ENCODE measurements at regions not wholly inside any gene's neighbourhood (a gene's known extent, or its start where the extent isn't known, plus 50 kb on each side); places are given as distances from the start of the nearest gene placed in this dataset.

DNA sequence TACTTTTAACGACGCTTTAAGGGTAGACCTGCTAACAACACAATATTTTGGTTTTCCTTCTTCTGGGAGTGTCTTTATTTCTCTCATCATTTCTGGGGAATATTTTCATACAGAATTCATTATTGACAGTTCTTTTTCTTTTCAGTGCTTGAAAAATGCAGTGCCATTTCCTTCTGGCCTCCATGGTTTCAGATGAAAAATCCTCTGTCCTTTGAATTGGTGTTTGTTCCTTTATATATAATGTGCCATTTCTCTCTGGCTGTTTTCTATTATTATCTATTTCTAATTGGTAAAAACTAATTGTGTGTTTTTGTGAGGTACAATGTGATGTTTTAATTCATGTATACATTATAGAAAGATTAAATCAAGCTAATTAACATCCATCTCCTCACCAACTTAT lies 194.3 kb upstream of the S1PR3 start:
- ChIA-PET RAD21 (ENCODE audit: unreplicated experiment) (no interaction called here), CTCF (no interaction called here), POLR2A (no interaction called here), SMC1A (ENCODE audit: uncharacterized antibody, unreplicated experiment) (no interaction called here)
- no peaks in the 10 kb centered on the region for H3K79me2 ChIP-seq (ENCODE audit: control insufficient read depth, insufficient read depth, low read length)
- no peaks in the 10 kb centered on the region for H3K9me3 ChIP-seq (replicated peaks; ENCODE audit: control insufficient read depth, insufficient read depth, low read length)
- BruUV-seq (replicated peaks), result no TSS peak
- no peak overlapping the region for H3K27ac ChIP-seq (ENCODE audit: control insufficient read depth, insufficient read depth)
- H3K4me3 ChIP-seq, result no peak overlapping the region
- no peak overlapping the region for H3K4me2 ChIP-seq (ENCODE audit: control insufficient read depth, insufficient read depth)
- WGBS (ENCODE audit: insufficient coverage, insufficient replicate concordance, low lambda C conversion rate, missing lambda C conversion rate), result 75% methylated on average over 2 of the region's 2 CpGs
- in situ Hi-C loops (cut with MboI), result no loop called here
- TF ChIP-seq CHD1 (IDR thresholded peaks at IDR 0.05; ENCODE audit: low read depth, low read length), result no peak
- no peak for TF ChIP-seq BCL11A (IDR thresholded peaks at IDR 0.05; ENCODE audit: low read depth, low read length)
- TF ChIP-seq, protein P1, sequence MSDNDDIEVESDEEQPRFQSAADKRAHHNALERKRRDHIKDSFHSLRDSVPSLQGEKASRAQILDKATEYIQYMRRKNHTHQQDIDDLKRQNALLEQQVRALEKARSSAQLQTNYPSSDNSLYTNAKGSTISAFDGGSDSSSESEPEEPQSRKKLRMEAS (IDR thresholded peaks at IDR 0.05; ENCODE audit: low read depth, low read length), result no peak
- no peak for TF ChIP-seq CREM (IDR thresholded peaks at IDR 0.05; ENCODE audit: low read depth)
- no peak for TF ChIP-seq EP300 (IDR thresholded peaks at IDR 0.05; ENCODE audit: borderline replicate concordance in 1 of 2, control insufficient read depth in 1 of 2, low read depth in 2 of 2, low read length in 2 of 2)
- no peak for FAIRE-seq
- no peak overlapping the region for H2AFZ ChIP-seq (ENCODE audit: control insufficient read depth, low read depth, low read length)
- DNase-seq (ENCODE audit: low read depth, low spot score), result no peak
- H3K9ac ChIP-seq (ENCODE audit: control insufficient read depth, insufficient read depth, low read length), result no peak overlapping the region
- H4K20me1 ChIP-seq (ENCODE audit: control insufficient read depth, insufficient read depth), result no peaks in the 10 kb centered on the region
- H3K36me3 ChIP-seq (ENCODE audit: control insufficient read depth in 2 of 2, insufficient read depth in 2 of 2, low read length in 1 of 2), result no peaks in the 10 kb centered on the region
- H3K27me3 ChIP-seq (replicated peaks in 1 of 2; ENCODE audit: control insufficient read depth in 2 of 2, insufficient read depth in 2 of 2, low read length in 1 of 2), result no peaks in the 10 kb centered on the region
- intact Hi-C loops (cut with micrococcal nuclease; ENCODE audit: unreplicated experiment), result no loop called here
- no peaks in the 10 kb centered on the region for H3K4me1 ChIP-seq (ENCODE audit: control insufficient read depth, insufficient read depth, low read length)
- ATAC-seq, result no peak

DNA sequence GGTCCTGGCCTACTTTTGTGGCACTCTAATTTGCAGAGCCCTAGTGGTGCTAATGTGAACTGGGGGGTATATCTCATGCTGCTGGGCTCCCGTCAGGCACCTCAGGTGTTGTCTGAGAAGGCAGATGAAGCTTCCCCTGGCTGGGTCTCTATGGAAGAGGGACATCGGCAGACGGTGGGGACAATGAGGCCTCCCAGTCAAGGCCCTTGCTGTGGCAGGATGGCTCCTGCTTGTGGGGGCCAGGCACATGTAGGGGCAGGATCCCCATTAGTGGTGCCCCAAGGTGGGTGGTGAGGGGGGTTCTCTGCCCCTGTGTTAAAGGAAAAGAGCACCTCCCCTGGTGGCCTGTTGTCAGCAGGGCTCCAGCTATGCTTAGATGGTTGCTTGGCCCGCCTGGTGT lies 192.8 kb upstream of the S1PR3 start:
- no TSS peak for BruUV-seq (replicated peaks)
- H3K4me3 ChIP-seq, result no peak overlapping the region
- H2AFZ ChIP-seq (ENCODE audit: control insufficient read depth, low read depth, low read length), result no peak overlapping the region
- no peaks in the 10 kb centered on the region for H4K20me1 ChIP-seq (ENCODE audit: control insufficient read depth, insufficient read depth)
- in situ Hi-C loops (cut with MboI), result no loop called here
- no peak for FAIRE-seq
- no peak overlapping the region for H3K9ac ChIP-seq (ENCODE audit: control insufficient read depth, insufficient read depth, low read length)
- no peak overlapping the region for H3K27ac ChIP-seq (ENCODE audit: control insufficient read depth, insufficient read depth)
- ChIA-PET SMC1A (ENCODE audit: uncharacterized antibody, unreplicated experiment) (no interaction called here), POLR2A (no interaction called here), CTCF (interaction anchor here (0.6 kb wide), 1 partner anchor 1344 kb away, joined by 3 read pairs; no protein-coding TSS in a partner anchor), RAD21 (ENCODE audit: unreplicated experiment) (no interaction called here)
- no peak overlapping the region for H3K4me2 ChIP-seq (ENCODE audit: control insufficient read depth, insufficient read depth)
- no peak for ATAC-seq
- no peaks in the 10 kb centered on the region for H3K9me3 ChIP-seq (replicated peaks; ENCODE audit: control insufficient read depth, insufficient read depth, low read length)
- H3K36me3 ChIP-seq (ENCODE audit: control insufficient read depth in 2 of 2, insufficient read depth in 2 of 2, low read length in 1 of 2), result no peaks in the 10 kb centered on the region
- WGBS (ENCODE audit: insufficient coverage, insufficient replicate concordance, low lambda C conversion rate, missing lambda C conversion rate), result 33% methylated on average over 4 of the region's 4 CpGs
- TF ChIP-seq GATAD2B (conservative IDR thresholded peaks at IDR 0.05; ENCODE audit: low read depth) (no peak), POLR2A (IDR thresholded peaks at IDR 0.05; ENCODE audit: low read depth, low read length) (no peak), GABPA (IDR thresholded peaks at IDR 0.05; ENCODE audit: low read depth) (no peak)
- H3K79me2 ChIP-seq (ENCODE audit: control insufficient read depth, insufficient read depth, low read length), result no peaks in the 10 kb centered on the region
- DNase-seq (ENCODE audit: low read depth, low spot score), result no peak
- H3K4me1 ChIP-seq (ENCODE audit: control insufficient read depth, insufficient read depth, low read length), result no peaks in the 10 kb centered on the region
- intact Hi-C loops (cut with micrococcal nuclease; ENCODE audit: unreplicated experiment), result no loop called here
- H3K27me3 ChIP-seq (replicated peaks in 1 of 2; ENCODE audit: control insufficient read depth in 2 of 2, insufficient read depth in 2 of 2, low read length in 1 of 2), result no peaks in the 10 kb centered on the region
